GM19438 (cell line): ENCODE measurements at regions not wholly inside any gene's neighbourhood (a gene's known extent, or its start where the extent isn't known, plus 50 kb on each side); places are given as distances from the start of the nearest gene placed in this dataset.
A peak's percentile ranks its signal among the peaks of the same experiment; 100 is the strongest.

Experiments used
- ATAC-seq: cut with Tn5 transposase; IDR thresholded peaks from one replicate; pipeline ENCODE4 v1.9.1; 2021; ENCODE audit warnings: low read depth; ENCODE audit not compliant: unreplicated experiment

DNA sequence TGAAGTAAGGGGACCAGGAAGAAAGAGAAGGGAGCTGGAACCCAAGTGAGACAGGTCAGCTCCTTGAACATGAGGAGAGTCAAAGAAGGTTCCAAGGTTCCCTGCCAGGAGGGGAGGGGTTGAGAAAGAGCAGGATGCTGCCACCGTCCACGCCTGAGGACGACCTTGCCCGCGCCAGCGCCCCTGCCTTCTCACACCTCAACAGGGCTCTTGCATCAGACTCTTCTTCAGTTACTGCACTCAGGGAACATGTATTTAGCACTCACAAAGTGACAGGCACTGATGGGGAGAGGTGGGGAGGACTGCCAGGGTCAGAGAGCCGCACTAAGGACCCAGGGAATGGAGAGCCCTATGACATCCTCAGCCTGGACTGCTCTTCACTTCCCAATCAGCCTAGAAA is 102.1 kb upstream of the NUDT4 start:
- ATAC-seq = no peak

DNA sequence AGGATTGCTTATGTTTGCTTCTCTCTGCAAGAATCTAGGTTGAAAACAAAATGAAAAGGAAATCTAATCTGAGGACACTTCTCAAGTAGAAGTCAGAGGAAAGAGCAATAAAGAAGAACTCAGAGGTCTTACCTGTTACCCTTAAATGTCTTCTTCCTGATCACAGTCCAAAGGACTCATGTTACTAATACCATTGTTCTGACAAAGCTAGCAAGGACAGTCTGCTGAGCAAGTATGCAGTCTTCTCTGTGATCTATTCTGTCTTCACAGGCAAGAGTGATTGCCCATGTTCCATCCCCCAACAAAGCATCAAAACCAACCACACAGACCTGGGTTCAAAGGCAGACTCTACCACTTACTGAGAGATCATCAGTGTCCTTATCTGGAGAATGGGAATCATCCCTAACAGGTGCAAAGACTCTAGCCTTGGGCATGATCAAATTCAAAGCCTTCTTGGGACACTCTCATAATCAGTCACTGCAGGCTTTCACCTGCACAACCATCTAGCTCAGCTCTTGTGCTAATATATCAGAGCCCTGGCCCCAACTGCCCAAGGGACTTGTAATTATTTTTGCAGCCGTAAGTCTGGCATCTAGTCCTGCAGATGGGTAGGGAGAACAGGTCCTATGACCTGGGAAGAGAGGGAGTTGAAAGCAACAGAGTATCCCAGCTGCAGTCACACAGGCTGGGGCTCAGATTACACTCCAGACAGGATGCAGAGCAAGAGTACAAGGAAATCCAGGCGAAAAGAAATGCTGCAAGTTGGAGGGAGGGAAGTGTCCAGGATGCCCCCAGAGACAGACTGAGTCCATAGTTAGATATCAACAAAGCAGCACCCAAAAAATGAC is 97.9 kb upstream of the NUDT4 start:
- ATAC-seq = no peak

DNA sequence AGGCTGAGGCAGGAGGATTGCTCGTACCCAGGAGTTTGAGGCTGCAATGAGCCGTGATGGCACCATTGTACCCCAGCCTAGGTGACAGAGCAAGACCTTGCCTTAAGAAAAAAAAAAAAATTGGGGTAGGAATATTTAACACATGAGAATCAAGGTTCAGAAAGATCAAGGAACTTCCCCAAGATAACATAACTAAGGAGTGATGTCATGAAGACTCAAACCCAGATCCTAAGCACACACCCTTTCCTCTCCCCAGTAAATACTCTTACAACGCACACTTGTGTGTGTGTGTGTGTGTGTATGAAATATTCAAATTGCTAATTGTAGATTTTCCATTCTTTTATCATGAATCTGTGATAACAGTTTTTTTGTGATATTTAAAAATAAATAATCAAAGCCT is 90.6 kb upstream of the NUDT4 start:
- ATAC-seq = no peak

DNA sequence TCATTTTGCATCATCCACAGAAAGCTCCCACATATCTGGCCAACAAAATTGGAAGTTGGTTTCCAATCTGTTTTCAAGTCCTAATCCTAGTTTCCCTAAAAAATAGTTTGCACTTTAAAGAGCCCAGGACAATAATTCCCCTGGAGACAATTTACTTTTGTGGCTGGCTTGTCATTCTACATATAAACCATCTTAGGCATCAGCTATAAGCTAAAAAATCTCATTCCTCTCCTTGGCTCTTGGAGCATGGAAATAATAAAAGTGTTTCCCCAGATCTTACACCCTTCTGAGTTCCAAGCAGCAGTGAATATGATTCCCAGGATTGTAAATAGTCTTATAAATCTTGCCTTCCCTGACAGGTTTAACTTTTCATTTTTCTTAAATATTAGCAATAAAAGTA is 89.1 kb upstream of the NUDT4 start:
- ATAC-seq = no peak

DNA sequence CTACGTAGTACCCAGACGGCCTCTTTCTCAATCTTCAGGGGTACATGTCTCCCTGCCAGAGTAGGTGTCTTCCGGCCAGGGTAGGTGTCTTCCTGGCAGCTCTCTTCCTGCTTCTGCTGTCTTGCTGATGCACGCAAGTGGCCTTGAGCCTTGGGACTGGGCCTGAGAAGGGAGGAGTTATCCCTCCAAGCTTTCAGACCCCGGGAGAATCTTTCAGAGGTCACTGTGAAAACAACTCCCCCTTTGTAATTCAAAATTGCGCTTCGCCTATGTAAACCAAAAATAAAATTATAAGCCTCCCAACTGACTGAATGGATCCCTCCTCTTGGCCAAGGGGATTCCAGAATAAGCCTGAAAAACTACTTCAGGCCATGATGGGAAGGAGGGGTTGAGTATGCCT is 87.3 kb upstream of the NUDT4 start:
- no peak for ATAC-seq

DNA sequence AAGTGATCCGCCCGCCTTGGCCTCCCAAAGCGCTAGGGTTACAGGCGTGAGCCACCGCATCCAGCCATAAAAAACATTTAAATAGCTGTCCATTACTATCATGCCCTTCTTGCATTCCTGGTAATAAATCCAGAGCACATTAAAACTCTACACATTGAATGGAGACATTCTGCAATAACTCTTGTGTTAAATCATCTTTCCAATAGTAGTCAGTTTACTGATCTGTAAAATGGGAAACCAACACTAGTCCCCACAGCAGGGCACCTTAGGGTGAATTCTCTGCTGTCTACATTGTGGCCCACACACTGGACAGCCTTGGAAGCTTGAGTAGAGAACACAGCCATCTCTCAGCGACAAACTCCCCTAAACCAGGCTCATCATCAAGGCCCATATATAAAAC is 85.5 kb upstream of the NUDT4 start:
- ATAC-seq = no peak

DNA sequence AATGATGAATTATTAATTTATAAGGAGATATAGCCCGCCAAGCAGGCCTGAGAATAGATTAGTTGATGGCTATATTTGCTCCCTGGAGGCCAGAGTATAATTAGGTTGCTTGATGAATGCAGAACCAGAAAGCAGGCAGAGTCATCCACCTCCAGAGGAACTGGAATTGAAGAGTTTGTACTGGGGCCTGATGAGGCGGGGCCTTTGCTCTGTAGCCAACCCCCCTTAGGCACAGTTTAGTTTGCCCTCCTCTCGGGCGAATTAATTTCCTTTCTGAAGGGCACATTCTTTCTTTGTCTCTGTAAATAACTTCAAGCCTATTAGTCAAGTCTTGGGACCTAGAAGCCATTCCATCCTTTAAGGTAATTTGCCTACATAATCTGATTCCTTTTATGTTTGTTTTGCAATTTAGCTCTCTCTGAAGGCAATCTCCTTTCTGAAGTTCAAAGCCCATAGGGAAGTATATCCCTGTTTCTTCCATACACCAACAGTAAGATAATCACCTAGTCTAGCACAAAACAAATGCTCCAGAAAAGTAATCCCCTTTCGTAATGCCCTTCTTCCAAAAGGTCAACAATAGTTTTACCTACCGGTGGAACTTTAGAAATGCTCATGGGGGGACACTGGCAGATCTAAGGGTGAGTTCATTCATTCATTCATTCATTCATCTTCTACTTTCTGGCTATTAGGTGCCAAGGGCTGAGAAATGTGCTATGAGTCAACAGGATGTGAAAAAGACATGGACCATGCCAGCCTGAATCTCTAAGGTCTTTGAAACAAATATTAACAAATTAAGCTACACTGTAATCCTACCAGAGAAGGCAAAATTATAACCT is 84.8 kb upstream of the NUDT4 start:
- no peak for ATAC-seq

DNA sequence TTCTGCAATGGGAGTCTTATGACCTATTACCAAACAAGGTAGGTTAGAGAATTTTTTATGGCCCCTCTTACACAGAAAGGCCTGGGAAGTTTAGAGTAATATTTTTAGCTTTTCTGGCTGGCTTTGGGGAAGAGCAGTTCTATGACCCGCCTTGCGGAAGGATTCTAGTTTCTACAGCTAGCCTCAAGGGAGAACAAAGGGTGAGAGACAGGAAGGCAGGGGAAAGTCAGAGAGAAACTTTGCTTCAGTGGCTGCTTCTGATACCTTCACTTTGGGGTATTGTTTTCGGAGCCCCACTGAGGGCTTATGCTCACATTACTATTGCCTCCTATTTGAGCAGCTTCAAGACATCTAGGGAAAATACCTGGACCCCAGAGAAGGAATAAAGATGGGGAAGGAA is 80.7 kb upstream of the NUDT4 start:
- ATAC-seq = peak; percentile 92

DNA sequence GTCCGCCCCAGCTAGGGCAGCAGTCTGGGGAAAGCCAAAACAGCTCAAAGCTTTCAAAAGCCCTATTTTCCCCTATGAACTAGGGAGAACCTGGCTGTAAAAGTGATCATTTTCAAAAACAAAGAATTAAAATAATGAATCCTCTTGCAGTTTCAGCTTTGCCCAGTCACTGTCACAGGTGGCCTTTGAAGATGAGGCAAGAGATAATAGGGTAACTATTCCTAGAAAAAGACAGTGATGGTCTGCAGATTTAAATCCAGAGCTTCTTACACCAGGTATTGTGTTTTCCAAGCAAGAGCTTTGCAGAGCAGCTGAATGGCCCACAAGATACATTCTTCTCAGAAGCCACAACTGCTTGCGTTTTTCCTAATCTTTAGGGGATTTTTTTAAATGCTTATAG is 80.2 kb upstream of the NUDT4 start:
- peak; percentile 24 for ATAC-seq

DNA sequence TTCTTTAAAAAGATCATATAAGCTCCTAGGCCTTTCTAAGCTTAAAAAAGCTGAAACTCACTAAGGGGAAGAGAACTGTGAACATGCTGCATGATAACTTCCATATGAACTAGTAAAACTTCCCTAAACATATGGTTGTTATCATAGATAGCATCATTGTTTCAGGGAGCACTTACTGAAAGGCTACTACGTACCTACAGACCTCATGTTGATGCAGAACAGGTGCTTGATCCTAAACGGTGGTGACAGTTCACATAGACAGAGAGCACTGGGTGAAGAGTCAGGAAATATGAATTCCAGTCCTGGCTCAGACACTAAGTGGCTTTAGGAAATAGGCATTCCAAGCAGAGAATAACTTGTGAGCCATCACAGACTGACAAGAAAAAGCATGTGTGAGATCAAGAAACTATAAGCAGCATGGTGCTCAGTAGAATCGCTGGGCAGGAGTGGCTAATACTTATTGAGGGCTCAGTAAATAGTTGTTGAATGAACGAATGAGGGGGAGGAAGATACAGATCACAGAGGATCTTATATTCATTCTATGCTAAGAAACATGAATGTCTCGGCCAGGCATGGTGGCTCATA is 78.4 kb upstream of the NUDT4 start:
- ATAC-seq = no peak

DNA sequence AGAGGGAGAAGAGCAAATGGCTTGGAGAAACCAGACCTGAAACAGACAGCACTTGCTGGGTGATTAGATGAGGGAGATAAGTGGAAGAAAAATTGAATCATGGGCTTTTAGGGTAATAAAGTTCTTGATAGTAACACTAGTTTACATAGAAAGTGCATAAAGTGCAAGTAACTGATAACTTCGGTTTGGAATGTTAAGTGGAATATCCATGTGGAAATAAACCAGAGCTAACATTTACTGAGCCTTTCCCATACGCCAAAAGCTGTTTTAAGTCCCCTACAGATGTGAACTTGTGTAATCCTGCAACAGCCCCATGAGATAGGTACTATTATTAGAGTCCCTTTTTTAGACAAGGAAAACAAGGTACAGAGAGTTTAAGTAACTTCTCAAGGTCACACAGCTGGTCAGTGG is 77.1 kb upstream of the NUDT4 start:
- ATAC-seq = no peak

DNA sequence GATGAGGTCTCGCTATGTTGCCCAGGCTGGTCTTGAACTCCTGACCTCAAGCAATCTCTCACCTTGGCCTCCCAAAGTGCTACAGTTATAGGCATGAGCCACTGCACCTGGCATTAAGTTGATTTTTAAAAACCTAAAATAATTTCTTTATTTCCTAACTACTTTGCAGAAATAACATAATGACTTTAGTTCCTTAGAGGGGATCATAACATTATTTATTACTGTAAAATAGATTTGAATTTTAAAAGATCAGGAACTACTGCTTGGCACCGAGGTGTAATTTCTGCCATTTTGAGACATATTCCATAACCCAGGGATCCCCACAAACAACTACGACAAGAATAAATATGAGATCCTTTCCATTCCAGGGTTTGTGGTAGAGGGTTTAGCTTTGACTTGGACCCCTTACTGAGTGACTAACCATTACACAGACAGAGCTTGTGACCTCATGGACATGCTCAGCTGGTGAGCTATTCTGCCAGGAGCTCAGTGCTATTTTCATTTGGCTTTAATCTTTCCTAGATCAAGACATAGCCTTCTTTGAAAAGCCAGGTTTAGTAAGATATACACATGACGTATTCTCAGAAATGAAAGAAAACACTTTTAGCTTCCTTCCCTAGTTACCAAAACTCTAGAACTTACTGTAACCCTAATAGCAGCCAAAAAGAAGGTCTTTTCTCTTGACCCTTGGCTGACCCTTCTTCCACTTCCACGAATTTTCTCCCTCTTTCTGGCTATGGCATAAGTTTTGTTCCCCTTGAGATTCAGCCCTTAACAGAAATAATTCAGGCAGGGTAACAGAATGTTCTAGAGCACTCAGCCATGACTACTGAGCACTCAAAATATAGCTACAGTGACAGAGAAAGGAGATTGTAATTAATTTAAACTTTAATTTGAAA is 75.1 kb upstream of the NUDT4 start:
- no peak for ATAC-seq

DNA sequence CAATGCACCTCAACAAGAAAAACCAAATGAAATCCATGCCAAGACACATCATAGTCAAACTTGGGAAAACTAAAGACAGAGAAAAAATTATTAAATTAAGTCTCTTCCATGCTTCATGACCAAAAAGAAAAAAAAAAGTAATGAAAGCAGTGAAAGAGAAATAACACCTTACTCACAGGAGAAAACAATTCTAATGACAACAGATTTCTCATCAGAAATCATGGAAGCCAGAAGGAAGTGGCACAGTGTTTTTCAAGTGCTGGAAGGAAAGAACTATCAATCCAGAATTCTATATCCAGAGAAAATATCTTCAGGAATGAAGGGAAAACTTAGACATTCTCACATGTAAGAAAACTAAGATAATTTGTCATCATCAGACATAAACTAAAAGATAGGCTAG is 71.1 kb upstream of the NUDT4 start:
- ATAC-seq = no peak

DNA sequence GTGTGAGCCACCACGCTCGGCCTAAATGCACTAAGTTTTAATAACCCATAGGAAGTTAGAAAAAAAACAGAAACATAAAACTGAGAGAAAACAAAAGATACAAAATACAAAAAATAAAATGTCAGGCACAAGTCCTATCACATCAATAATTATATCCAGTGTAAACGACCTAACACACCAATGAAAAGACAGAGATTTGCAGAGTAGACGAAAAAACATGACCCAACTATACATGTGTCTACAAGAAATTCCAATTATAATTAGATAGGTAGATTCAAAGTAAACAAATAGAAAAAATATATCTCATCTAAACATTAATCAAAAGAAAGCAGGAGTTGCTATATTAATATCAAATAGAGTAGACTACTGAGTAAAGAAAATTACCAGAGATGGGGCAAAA is 69.4 kb upstream of the NUDT4 start:
- no peak for ATAC-seq

DNA sequence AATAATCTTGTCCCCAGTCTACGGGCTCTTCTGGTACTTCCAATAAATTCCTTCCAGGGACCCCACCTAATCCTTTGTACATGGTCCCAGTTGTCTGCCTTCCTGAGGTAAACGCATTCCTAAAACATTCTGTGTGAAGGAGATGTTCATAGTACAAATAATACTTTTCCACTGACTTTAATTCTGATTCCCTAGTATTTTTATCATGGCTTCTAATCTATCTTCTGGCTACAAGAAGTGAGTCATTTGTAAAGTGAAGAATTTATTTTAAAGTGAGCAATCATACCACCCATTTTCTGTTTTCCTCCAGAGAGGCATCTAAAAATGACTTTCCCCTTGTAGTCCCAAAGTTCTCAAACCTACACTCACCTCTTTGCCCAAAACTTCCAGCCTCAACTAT is 65.9 kb upstream of the NUDT4 start:
- no peak for ATAC-seq

DNA sequence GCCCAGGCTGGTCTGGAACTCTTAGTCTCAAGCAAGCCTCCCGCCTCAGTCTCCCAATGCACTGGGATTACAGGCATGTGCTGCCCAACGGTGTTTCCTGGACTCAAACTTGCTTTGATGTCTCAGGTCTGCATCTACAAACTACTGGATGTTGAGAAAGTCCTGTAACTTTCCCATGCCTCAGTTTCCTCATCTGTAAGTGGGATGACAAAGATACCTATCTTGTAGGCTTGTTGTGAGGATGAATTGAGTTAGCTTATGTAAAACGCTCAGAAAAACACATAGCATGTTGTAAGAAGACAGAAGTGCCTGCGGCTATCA is 63.6 kb upstream of the NUDT4 start:
- no peak for ATAC-seq

DNA sequence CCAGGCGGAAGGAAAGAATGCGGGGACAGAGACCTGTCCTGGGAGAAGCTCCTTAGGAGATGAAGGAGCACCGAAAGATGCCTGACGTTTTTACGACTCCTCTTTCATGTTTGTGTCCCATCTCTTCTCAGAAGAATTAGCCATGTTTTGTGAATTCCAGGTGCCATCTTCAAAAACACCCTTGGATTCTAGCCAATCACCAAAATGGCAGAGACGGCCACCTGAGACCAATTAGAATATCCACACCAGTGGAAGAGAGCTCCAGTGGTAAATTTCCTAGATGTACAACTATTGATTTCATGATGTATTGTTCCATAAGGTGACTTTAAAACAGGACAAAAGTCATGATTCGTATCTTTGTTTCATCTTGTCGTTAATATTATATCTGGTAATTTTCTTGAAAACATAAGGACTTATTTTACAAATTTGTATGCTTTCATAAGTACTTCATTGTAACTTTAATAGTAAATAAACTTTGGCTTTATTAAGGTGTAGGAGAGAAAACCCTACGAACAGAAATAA is 62.3 kb upstream of the NUDT4 start:
- no peak for ATAC-seq

DNA sequence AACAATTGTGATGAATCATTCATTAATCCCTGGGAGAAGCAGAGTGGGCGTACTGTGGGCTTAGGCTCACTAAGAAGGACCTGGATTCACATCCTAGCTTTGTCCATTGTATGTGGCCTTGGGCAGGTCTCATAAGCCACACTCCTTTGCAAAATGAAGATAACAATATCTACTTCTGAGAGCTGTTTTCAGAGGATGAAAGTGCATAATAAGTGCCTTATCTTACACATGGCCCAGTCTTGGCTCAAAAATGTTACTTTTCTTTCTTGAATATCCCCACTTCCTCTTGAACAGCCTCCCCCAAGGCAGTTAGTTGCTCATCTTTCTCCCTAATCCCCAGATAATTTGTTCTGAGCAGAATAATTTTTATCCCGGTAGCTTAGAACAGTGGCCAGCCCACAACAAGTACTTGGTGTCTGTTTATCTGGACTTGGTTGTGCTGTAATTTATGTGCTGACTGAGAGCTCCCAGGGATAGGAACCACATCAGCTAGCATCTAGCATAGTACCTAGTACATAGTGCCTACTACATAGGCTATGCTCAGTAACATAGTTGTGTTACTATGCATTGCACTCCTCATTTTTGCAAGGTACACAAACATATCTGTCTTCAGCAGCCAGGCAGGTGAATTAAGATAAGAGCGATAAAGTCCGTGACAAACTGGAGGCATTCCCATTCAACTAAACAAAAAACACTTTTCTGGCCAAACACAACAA is 61.7 kb upstream of the NUDT4 start:
- ATAC-seq = no peak

DNA sequence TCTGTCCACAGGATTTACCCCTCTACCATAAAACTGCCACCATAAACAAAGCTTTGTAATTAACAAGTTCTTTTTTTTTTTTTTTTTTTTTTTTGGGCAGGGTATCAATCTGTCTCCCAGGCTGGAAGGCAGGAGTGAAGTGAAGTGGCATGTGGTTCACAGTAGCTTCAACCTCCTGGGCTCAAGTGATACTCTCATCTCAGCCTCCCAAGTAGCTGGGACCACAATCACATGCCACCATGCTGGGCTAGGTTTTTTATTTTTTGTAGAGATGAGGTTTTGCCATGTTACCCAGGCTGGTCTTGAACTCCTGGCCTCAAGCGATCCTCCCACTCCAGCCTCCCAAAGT is 61.1 kb upstream of the NUDT4 start:
- no peak for ATAC-seq

DNA sequence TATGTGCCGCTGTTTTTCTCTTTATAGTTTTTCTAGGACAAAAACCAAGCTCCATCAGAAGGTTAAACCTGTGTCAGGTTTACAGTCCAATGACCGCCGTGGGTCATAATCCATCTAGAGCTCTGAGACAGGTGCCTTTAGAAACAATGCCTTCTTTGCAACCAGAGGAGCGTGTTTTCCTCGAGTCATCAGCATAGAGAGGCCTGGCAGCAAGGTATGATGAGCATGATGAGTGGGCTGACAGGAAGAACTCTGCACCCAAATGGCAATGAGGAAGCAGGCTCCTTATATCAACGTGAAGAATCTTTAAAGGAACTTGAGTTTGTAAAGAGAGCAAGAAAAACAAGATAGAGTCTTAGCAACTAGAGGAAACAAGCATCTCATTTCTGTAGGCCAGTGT is 60.5 kb upstream of the NUDT4 start:
- ATAC-seq = no peak
